ENCODE measurements at regions not wholly inside any gene's neighbourhood (a gene's known extent, or its start where the extent isn't known, plus 50 kb on each side); places are given as distances from the start of the nearest gene placed in this dataset.
"Not testable (repeated sequence)": the region's sequence is repeated elsewhere in the genome, so short reads cannot be mapped to it uniquely, and the experiment has no call there.

- TF ChIP-seq, protein P1, sequence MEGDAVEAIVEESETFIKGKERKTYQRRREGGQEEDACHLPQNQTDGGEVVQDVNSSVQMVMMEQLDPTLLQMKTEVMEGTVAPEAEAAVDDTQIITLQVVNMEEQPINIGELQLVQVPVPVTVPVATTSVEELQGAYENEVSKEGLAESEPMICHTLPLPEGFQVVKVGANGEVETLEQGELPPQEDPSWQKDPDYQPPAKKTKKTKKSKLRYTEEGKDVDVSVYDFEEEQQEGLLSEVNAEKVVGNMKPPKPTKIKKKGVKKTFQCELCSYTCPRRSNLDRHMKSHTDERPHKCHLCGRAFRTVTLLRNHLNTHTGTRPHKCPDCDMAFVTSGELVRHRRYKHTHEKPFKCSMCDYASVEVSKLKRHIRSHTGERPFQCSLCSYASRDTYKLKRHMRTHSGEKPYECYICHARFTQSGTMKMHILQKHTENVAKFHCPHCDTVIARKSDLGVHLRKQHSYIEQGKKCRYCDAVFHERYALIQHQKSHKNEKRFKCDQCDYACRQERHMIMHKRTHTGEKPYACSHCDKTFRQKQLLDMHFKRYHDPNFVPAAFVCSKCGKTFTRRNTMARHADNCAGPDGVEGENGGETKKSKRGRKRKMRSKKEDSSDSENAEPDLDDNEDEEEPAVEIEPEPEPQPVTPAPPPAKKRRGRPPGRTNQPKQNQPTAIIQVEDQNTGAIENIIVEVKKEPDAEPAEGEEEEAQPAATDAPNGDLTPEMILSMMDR (IDR thresholded peaks at IDR 0.05; ENCODE audit: insufficient read depth, low read depth, low read length), result no peak
- H3K4me3 ChIP-seq (ENCODE audit: low read depth, low read length), result no peak overlapping the region
- DNase-seq (ENCODE audit: low read depth), result no peak
Measured at GRCh38 chr6:11848852-11849731, 70.5 kb upstream of the ADTRP start.

DNA sequence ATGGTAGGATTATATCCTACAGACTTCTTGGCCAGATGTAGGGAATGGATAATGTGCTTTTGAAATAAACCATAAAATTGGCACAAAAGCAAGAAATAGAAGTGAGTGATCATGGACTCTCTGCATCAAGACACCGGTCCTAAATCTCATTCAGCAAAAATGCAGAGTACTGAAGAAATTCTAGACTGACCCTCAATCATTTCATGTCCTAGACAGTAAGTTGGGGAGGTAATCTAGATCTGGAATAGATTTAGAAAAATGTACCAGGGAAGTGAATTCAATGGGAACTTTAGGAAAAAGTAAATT lies 69.7 kb upstream of the ADTRP start:
- no peak overlapping the region for H3K4me3 ChIP-seq (ENCODE audit: low read depth, low read length)
- no peak for DNase-seq (ENCODE audit: low read depth)
- TF ChIP-seq, protein P1 (IDR thresholded peaks at IDR 0.05; ENCODE audit: insufficient read depth, low read depth, low read length), result no peak

GRCh38 chr6:11847515-11848345 lies 69.1 kb upstream of the ADTRP start:
- DNase-seq (ENCODE audit: low read depth), result peak; percentile 48
- H3K4me3 ChIP-seq (ENCODE audit: low read depth, low read length), result no peak overlapping the region
- TF ChIP-seq, protein P1 (IDR thresholded peaks at IDR 0.05; ENCODE audit: insufficient read depth, low read depth, low read length), result no peak

DNA sequence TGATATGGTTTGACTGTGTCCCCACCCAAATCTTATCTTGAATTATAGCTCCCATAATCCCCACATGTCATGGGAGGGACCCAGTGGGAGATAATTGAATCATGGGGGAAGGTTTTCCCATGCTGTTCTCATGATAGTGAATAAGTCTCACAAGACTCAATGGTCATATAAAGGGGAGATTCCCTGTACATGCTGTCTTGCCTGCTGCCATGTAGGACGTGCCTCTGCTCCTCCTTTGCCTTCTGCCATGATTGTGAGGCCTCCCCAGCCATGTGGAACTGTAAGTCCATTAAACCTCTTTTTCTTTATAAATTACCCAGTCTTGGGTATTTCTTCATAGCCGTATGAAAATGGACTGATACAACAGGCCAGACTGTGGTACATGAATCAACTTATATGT lies 68.5 kb upstream of the ADTRP start:
- not testable (repeated sequence) for H3K4me3 ChIP-seq (ENCODE audit: low read depth, low read length); DNase-seq (ENCODE audit: low read depth)

DNA sequence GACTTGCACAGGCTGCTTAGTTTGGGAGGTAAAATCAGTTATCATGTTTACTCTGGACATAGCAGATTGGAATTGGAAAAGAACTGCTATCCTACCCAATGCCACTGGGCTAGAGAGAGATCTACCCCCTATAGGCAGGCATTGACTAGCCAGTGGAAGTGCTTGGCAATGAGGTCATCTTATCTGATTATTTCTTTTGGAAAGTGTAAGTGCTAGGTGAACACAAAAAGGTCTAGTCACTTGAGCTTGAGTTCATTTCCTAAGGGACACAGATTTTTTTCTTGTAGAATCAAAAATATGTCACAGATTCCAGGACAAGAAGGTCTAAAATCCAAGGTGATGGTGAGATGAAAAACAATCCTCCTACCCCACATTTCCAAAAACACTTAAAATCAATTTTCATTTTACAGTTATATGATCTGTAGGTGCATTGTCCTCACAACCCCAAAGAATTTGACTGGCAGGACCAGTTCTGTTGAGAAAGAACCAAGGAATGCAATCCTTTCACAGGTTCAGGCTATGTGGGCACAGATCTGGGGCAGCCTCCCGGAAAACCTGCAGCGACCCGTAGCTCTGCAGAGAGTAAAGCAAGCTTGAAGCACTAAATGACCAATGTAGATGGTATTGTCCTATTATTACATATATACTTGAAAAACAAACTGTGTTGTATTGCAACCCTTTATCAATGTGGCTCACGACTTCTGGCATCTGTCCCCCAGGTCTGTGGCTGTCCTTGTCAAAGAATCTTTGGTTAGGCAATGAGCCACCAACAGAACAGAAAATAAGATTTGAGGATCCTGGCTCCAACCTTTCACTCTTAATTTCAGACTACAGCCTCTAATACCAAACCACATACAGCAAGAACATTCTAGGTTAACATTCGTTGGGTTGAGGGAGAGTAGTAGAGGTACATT lies 67.3 kb upstream of the ADTRP start:
- no peak overlapping the region for H3K4me3 ChIP-seq (ENCODE audit: low read depth, low read length)
- TF ChIP-seq, protein P1 (IDR thresholded peaks at IDR 0.05; ENCODE audit: insufficient read depth, low read depth, low read length), result no peak
- no peak for DNase-seq (ENCODE audit: low read depth)

- not testable (repeated sequence) for H3K4me3 ChIP-seq (ENCODE audit: low read depth, low read length); DNase-seq (ENCODE audit: low read depth)
Measured at GRCh38 chr6:11842795-11843194, 64.2 kb upstream of the ADTRP start.

DNA sequence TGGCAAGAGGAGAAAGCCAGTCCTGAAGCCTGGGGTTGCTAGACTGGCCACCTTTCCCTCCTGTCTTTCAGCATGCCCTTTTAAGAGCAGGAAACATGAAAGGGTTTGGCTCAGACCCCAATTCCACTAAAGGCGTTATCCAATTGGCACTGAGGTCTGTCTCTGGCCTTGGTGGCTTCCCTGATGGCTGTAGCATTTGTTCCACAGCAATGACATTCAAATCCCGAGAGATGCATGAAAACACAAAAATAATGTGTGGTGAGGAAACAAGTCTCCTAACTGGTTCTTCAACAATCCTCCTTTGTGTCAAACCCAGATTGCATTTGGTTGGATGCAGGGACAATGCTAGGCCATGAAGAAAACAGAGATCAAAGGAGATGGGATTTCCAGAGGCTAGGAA lies 56.5 kb upstream of the ADTRP start:
- no peak overlapping the region for H3K4me3 ChIP-seq (ENCODE audit: low read depth, low read length)
- no peak for DNase-seq (ENCODE audit: low read depth)
- TF ChIP-seq, protein P1 (IDR thresholded peaks at IDR 0.05; ENCODE audit: insufficient read depth, low read depth, low read length), result no peak
